SK-N-SH treated with all-trans-retinoic acid at 6 μM for 48 hours (cell line): ENCODE measurements at regions not wholly inside any gene's neighbourhood (a gene's known extent, or its start where the extent isn't known, plus 50 kb on each side); places are given as distances from the start of the nearest gene placed in this dataset.

Experiments
- ATAC-seq: fragments of 200-7000 bp; cut with Tn5 transposase; 3 replicates; pipeline ENCODE4 v1.9.1; 2020; ENCODE audit warnings: mild to moderate bottlenecking, moderate library complexity
- ARNTL ChIP-seq: fragments of 450-650 bp; formaldehyde crosslinking; IDR thresholded peaks from 2 replicates; pipeline ENCODE4 v1.5.0; 2020; ENCODE audit warnings: low read depth, mild to moderate bottlenecking, moderate library complexity, borderline replicate concordance
- CREB5 ChIP-seq: fragments of 250-450 bp; sonication (Bioruptor Pico); IDR thresholded peaks from 2 replicates; pipeline ENCODE4 v1.5.1; 2020; ENCODE audit warnings: low read depth, mild to moderate bottlenecking, moderate library complexity
- CSDC2 ChIP-seq: fragments of 250-450 bp; sonication (Bioruptor Pico); IDR thresholded peaks from 2 replicates; pipeline ENCODE4 v1.5.0; 2020; ENCODE audit warnings: mild to moderate bottlenecking, moderate library complexity
- CSRNP3 ChIP-seq: fragments of 250-450 bp; sonication (Bioruptor Pico); IDR thresholded peaks from 2 replicates; pipeline ENCODE4 v1.5.1; 2021; ENCODE audit warnings: mild to moderate bottlenecking, moderate library complexity
- GLIS3 ChIP-seq: fragments of 250-450 bp; sonication (Bioruptor Pico); IDR thresholded peaks from 2 replicates; pipeline ENCODE4 v1.5.0; 2020; ENCODE audit warnings: mild to moderate bottlenecking, moderate library complexity
- ISL1 ChIP-seq: fragments of 250-450 bp; sonication (Bioruptor Pico); IDR thresholded peaks from 2 replicates; pipeline ENCODE4 v2.1.2; 2022; ENCODE audit warnings: mild to moderate bottlenecking, moderate library complexity
- OSR1 ChIP-seq: fragments of 250-450 bp; sonication (Bioruptor Pico); IDR thresholded peaks from 2 replicates; pipeline ENCODE4 v1.8.0; 2022; ENCODE audit warnings: moderate library complexity, mild to moderate bottlenecking, inconsistent platforms
- PATZ1 ChIP-seq: fragments of 250-450 bp; sonication (Bioruptor Pico); IDR thresholded peaks from 2 replicates; pipeline ENCODE4 v1.8.0; 2020; ENCODE audit warnings: mild to moderate bottlenecking, moderate library complexity, borderline replicate concordance
- POU6F1 ChIP-seq: fragments of 250-450 bp; sonication (Bioruptor Pico); IDR thresholded peaks from 2 replicates; pipeline ENCODE4 v1.8.0; 2021; ENCODE audit warnings: low read depth, mild to moderate bottlenecking, moderate library complexity, borderline replicate concordance
- PPARA ChIP-seq: fragments of 250-450 bp; sonication (Bioruptor Pico); IDR thresholded peaks from 2 replicates; pipeline ENCODE4 v1.5.0; 2020; ENCODE audit warnings: mild to moderate bottlenecking, borderline replicate concordance
- RARB ChIP-seq: fragments of 250-450 bp; sonication (Bioruptor Pico); IDR thresholded peaks from 2 replicates; pipeline ENCODE4 v1.8.0; 2021; ENCODE audit warnings: mild to moderate bottlenecking, moderate library complexity
- SNAI2 ChIP-seq: fragments of 250-450 bp; sonication (Bioruptor Pico); IDR thresholded peaks from 2 replicates; pipeline ENCODE4 v1.5.0; 2020; ENCODE audit warnings: mild to moderate bottlenecking, moderate library complexity
- TCF4 ChIP-seq: fragments of 250-450 bp; sonication (Bioruptor Pico); IDR thresholded peaks from 2 replicates; pipeline ENCODE4 v1.8.0; 2021; ENCODE audit warnings: mild to moderate bottlenecking, moderate library complexity, borderline replicate concordance
- TOX ChIP-seq: fragments of 250-450 bp; sonication (Bioruptor Pico); IDR thresholded peaks from 2 replicates; pipeline ENCODE4 v1.8.0; 2021; ENCODE audit warnings: mild to moderate bottlenecking, moderate library complexity, borderline replicate concordance
- TSHZ2 ChIP-seq: fragments of 250-450 bp; sonication (Bioruptor Pico); IDR thresholded peaks from 2 replicates; pipeline ENCODE4 v1.5.0; 2020; ENCODE audit warnings: mild to moderate bottlenecking, moderate library complexity
- ZC3H10 ChIP-seq: fragments of 250-450 bp; sonication (Bioruptor Pico); IDR thresholded peaks from 2 replicates; pipeline ENCODE4 v1.5.1; 2021; ENCODE audit warnings: mild to moderate bottlenecking, moderate library complexity
- ZFP3 ChIP-seq: fragments of 250-450 bp; sonication (Bioruptor Pico); IDR thresholded peaks from 2 replicates; pipeline ENCODE4 v1.5.0; 2020; ENCODE audit warnings: mild to moderate bottlenecking, moderate library complexity
- ZNF565 ChIP-seq: fragments of 450-650 bp; formaldehyde crosslinking; conservative IDR thresholded peaks from 2 replicates; pipeline ENCODE4 v1.5.0; 2020; ENCODE audit warnings: low read depth, mild to moderate bottlenecking, moderate library complexity
- ZNF70 ChIP-seq: fragments of 450-650 bp; formaldehyde crosslinking; IDR thresholded peaks from 2 replicates; pipeline ENCODE4 v1.5.0; 2020; ENCODE audit warnings: mild to moderate bottlenecking, moderate library complexity
- ZNF8 ChIP-seq: fragments of 450-650 bp; formaldehyde crosslinking; IDR thresholded peaks from 2 replicates; pipeline ENCODE4 v1.5.0; 2020; ENCODE audit warnings: mild to moderate bottlenecking, moderate library complexity

GRCh38 chr14:96958057-96958456 is 160.9 kb downstream of the VRK1 start (continued):
- no peak for TF ChIP-seq SNAI2 (CRISPR knock-in tag)
- no peak for TF ChIP-seq OSR1 (CRISPR knock-in tag)
- TF ChIP-seq, all 23 proteins: peak for 0

- ATAC-seq: no peak
- no peak for TF ChIP-seq ZFP3 (CRISPR knock-in tag)
- TF ChIP-seq PPARA: no peak
- no peak for TF ChIP-seq CSDC2 (CRISPR knock-in tag)
- TF ChIP-seq ISL1 (CRISPR knock-in tag): no peak
Observed at GRCh38 chr14:96959992-96960391, 162.8 kb downstream of the VRK1 start.

- no peak for ATAC-seq
- TF ChIP-seq ZNF70 (no peak), ARNTL (no peak), CSRNP3 (CRISPR knock-in tag) (no peak), POU6F1 (CRISPR knock-in tag) (no peak), TCF4 (no peak), ZNF565 (no peak), GLIS3 (CRISPR knock-in tag) (no peak), ISL1 (CRISPR knock-in tag) (no peak), ZFP3 (CRISPR knock-in tag) (no peak), ZNF8 (CRISPR knock-in tag) (no peak), SNAI2 (CRISPR knock-in tag) (no peak), OSR1 (CRISPR knock-in tag) (no peak), TOX (no peak), TSHZ2 (CRISPR knock-in tag) (no peak), PPARA (no peak), CSDC2 (CRISPR knock-in tag) (no peak), ZC3H10 (CRISPR knock-in tag) (no peak)
- TF ChIP-seq, all 23 proteins: peak for 0
Observed at GRCh38 chr14:96960598-96961116, 163.5 kb downstream of the VRK1 start.

GRCh38 chr14:96961895-96962294 is 164.7 kb downstream of the VRK1 start:
- no peak for TF ChIP-seq CREB5
- TF ChIP-seq SNAI2 (CRISPR knock-in tag): no peak
- no peak for TF ChIP-seq ARNTL
- no peak for TF ChIP-seq TCF4
- no peak for TF ChIP-seq RARB
- no peak for TF ChIP-seq PATZ1 (CRISPR knock-in tag)
- TF ChIP-seq OSR1 (CRISPR knock-in tag): no peak
- no peak for TF ChIP-seq ZNF8 (CRISPR knock-in tag)
- TF ChIP-seq GLIS3 (CRISPR knock-in tag): no peak
- TF ChIP-seq CSRNP3 (CRISPR knock-in tag): no peak
- no peak for ATAC-seq
